GM19438 (cell line): ENCODE measurements at regions not wholly inside any gene's neighbourhood (a gene's known extent, or its start where the extent isn't known, plus 50 kb on each side); places are given as distances from the start of the nearest gene placed in this dataset.
"Not testable (repeated sequence)": the region's sequence is repeated elsewhere in the genome, so short reads cannot be mapped to it uniquely, and the experiment has no call there.

ENCODE experiments used
- ATAC-seq: cut with Tn5 transposase; IDR thresholded peaks from one replicate; pipeline ENCODE4 v1.9.1; 2021; ENCODE audit warnings: low read depth; ENCODE audit not compliant: unreplicated experiment

DNA sequence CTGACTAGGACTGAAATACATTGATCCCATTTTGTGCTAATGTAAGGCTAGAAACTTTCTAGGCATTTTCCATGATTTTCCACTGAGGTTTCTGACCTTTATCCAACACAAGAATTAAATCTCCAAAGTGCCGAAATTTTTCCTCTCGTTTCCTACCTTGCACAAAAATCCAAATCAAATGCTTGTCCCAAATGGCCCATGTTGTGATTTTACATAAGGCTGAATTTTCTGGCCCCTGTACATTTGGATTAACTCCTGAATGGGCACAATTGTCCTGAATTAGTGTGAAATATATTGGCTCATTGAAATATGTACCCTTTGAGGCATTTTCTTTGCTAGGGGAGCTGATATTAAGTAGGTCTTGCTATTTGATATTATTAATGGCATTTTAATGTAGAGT lies 105.6 kb upstream of the CBLB start:
- no peak for ATAC-seq

DNA sequence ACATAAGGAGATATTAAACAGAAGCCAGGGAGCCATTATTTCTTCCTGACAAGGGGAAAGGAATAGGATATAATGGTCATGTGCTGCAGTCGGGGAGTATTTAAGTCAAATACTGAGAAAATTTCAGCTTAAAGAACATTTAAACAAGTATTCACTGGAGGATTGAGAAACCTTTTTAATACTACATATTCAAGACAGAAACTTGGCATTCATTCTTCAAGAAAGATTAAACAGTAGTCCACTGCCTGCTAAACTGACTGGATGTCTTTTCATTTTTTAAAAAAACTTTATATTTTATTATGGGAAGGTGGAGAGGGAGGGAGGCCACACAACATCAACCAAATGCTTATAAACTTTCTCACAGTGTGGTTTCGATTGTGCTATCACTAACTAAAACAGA lies 107.4 kb upstream of the CBLB start:
- ATAC-seq, result no peak

- ATAC-seq, result no peak
These were observed 111.1 kb upstream of the CBLB start for GRCh38 chr3:105979961-105980360.

- ATAC-seq, result no peak
These were observed 113.4 kb upstream of the CBLB start for GRCh38 chr3:105982207-105982606.

DNA sequence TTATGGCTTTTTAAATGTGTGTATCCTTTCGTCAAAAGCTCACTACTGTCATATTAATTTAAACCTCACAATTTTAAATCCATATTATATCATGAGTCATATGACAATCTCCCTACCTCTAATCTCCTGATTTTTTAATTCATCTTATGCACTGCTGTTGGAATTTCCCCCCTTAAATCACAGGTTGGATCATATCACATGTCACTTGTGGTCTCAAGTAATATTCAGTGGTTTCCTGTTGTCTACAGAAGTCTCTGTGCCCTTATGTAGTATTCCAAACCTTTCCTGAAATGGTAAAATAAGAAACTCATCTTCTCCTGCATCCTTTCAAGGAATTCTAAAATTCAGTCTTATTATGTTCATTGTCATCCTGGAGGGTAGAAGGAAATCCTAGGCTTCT lies 116.0 kb upstream of the CBLB start:
- ATAC-seq, result no peak

- not testable (repeated sequence) for ATAC-seq
These were observed 117.5 kb upstream of the CBLB start for GRCh38 chr3:105986343-105986742.

DNA sequence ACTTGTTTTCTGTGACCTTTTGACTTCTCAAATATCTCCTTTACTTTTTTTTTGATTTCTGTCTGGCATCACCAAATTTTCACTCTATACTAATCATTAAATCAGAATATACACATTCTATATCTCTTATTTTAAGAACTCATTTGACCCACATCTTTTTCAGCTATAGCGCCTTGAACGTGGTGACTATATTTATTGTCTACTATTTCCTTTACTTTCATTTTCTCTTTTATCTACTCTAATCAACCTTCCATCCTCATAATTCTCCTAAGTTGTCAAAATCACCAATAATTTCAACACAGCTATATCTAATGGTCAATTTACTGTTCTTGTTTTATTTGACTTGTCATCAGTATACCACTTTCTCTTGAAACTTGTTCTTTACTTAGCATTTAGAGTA lies 119.0 kb upstream of the CBLB start:
- ATAC-seq, result no peak

DNA sequence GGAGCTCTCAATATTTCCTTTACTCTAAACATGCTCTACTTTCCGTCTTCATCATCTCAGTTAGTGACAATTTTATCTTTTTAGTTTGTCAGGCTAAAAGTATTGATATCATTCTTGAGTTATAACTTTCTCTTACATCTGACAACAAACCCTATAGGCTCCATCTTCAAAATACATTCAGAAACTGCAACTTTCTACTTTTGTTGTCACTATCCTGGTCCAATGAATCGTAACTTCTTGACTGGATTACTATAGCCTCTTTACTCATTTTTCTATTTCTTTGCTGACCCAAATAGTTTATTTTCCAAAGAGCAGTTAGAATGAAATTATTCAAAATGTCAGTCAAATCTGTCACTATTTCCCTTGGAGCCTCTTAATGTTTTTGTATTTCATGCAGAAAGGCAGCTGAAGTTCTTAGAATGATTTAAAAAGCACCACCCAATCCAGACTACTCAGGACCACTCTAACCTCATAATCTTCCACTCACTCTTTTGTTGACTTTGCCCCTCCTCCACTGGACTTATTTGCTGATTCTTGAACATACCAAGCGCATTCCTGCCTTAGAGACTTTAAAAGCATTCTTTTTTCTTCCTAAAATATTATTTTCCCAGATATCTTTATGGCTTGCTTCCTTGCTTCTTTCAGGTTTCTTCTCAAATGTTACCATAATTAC lies 119.9 kb upstream of the CBLB start:
- no peak for ATAC-seq

DNA sequence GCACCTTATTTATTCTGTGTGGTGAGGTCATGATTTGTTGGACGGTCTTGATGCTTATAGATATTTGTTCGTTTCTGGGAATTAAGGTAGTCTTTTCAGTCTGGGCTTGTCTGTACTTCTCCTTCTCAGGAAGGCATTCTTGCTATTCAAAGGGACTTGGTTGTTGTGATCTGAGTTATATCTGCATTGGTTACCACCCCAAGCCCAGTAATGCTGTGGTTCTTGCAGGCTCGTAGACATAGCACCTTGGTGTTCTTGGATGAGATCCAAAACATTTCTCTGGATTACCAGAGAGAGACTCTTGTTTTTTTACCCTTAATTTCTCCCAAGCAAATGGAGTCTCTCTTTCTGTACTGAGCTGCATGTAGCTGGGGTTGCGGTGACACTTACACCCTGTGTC lies 128.0 kb upstream of the CBLB start:
- ATAC-seq, result no peak

DNA sequence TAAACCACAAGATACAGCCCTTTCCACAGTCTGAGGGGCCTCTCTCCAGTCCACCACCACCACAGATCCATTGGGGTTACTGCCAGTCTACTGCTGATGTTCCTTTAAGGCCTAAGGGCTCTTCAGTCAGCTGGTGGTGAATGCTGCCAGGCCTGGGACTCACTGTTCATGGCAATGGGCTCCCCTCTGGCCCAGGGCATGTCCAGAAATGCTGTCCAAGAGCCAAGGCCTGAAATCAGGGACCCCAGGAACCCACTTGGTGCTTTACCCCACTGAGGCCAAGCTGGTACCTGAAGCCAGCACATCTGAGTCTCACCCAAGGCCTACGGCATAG lies 128.6 kb upstream of the CBLB start:
- ATAC-seq, result no peak

- ATAC-seq, result no peak
These were observed 129.2 kb upstream of the CBLB start for GRCh38 chr3:105997800-105998526.

- no peak for ATAC-seq
These were observed 131.0 kb upstream of the CBLB start for GRCh38 chr3:105999856-106000255.

DNA sequence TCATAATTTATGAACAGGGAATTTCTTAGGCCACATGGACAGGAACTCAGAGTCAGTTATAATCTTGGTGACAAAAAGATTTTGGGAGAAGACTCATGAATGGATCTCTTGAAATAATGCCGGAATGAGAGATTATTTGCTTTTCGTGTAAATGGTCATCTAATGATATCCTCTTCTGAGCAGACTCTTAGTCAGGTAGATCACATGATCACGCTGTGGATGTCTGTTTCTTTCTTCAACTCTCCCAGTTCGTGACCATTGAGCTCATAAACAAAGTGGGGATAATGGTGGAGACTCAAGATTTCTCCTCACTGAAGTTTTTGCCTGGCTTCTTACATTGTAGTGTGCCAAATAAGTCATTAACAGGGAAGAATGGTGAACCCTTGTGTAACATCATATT lies 133.1 kb upstream of the CBLB start:
- no peak for ATAC-seq

DNA sequence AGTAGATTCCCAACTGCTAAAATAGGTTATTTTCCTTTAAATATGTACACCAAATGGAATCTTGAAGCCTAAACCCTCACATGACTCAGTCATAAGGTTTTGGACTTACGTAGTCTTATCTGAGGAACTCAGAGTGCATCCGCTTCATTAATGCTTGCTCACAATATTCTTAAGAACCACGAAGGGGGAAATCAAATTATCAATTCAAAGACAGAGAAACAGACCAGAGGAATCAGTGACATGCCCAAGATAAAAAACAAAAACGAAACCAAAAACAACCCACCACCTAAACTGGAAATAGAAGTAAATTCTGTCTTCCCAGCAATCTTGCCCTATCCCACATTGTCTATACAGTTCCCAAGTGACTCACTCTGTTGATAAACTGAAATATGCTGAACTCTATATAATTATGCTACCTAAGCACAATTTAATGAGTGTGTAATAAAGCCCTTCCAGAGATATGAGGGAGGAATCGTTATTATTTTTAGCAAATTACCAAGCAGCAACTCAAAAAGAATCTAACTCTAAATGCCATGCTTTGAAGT lies 135.4 kb upstream of the CBLB start:
- no peak for ATAC-seq

GRCh38 chr3:106004826-106005225 lies 136.0 kb upstream of the CBLB start:
- ATAC-seq, result no peak

DNA sequence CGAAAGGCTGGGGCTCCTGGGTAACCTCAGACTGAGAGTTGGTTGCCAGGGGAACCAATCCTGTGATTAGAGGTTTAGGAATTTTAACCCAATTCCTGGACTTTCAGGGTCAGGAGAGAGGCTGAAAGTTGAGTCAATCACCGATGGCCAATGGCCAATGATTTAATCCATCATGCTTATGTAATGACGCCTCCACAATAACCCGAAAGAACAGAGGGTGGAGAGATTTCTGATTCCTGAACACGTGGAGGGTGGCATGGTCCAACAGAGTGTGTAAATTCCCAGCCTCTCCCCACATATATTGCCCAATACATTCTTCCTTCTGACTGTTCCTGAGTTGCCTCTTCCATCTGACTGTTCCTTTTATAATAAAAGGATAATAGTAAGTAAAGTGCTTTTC lies 137.2 kb upstream of the CBLB start:
- ATAC-seq, result no peak

- no peak for ATAC-seq
These were observed 137.8 kb upstream of the CBLB start for GRCh38 chr3:106006571-106006970.

DNA sequence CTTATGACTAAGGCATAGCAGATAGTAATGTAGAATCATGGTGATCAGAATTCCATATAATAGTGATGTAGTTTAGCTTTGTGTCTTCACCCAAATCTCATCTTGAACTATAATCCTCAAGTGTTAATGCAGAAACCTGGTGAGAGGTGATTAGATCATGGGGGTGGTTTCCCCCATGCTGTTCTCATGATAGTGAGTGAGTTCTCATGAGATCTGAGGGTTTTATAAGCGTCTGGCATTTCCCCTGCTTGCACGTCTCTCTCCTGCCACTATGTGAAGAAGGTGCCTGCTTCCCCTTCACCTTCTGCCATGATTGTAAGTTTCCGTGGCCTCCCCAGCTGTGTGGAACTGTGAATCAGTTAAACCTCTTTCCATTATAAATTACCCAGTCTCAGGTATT lies 138.7 kb upstream of the CBLB start:
- ATAC-seq, result no peak

DNA sequence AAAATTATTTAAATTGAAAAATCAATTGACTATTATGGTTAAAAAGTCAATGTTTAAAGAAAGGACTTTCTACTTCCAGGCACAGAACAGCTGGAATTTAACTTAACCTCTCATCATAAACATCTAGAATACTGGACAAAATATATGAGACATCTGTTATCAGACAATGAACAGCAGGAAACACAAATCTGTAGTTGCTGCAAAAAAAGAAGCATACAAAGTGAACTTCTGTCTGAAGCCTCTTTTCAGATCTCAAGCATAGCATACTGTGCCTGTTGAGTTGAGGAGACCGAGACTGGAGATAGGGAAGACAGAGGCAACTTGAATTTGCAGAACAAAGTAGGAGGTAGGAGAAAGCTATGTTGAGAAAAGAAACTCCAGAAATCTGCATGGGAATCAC lies 140.0 kb upstream of the CBLB start:
- ATAC-seq, result no peak

GRCh38 chr3:106010829-106011228 lies 142.0 kb upstream of the CBLB start:
- no peak for ATAC-seq

DNA sequence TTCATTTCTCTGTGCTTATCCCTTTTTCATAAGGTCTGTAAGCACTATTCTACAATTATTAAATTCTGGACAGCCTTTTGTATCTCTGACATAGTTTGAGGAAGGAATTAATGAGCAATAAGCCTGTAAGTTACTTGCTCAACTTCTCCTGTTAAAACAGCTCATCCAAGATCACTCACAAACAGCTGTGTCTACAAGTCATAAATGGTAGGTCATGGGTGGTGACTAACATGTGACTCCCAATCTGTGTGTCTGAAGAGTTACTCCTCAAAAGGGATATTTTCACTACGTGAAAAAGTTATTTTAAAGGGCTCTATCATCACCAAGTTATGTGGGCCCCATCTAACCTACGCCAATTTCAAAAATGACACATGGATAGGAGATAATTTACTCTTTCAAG lies 145.2 kb upstream of the CBLB start:
- ATAC-seq, result no peak

DNA sequence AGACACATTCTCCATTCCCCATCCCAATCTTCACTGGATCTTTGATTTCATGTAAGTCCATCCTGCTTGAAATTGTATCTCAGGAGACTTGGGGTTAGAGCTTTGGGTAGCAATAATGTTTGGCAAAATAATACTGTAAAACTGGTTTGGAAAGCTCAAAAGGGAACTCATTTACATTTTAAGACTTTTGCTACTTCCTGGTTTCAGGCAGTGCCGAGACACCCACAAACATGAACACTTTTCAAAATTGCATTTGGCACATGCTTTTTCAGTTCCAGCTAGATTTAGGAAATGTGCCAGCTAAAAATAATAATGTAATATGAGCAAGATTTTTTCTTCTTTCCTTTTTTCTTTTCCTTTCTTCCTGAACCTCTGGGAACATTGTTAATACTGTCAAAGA lies 145.7 kb upstream of the CBLB start:
- ATAC-seq, result no peak
